Lung (tissue), 11 donors: ENCODE measurements at regions not wholly inside any gene's neighbourhood (a gene's known extent, or its start where the extent isn't known, plus 50 kb on each side); places are given as distances from the start of the nearest gene placed in this dataset.

ENCODE experiments used
- ATAC-seq: fragments of 200-7000 bp; cut with Tn5 transposase; one replicate; pipeline ENCODE4 v1.9.1; 2020; ENCODE audit warnings: moderate number of reproducible peaks; ENCODE audit not compliant: insufficient read depth, low FRiP score
- DNase-seq, 3 donors: peaks; one replicate each; pipeline ENCODE4 v3.0.0-alpha.2; 2013 to 2017
- H3K27ac ChIP-seq, 2 donors: one replicate each; pipeline ENCODE4 v1.5.1; 2013; ENCODE audit warnings: mild to moderate bottlenecking in 2 of 2, moderate library complexity in 2 of 2, control low read depth in 1 of 2, inconsistent platforms in 1 of 2, low read depth in 1 of 2, low read length in 1 of 2
- H3K27me3 ChIP-seq, 3 donors: one replicate each; pipeline ENCODE4 v1.5.1; 2013; ENCODE audit warnings: low read length in 2 of 3; ENCODE audit not compliant: control insufficient read depth in 3 of 3, insufficient read depth in 3 of 3
- H3K36me3 ChIP-seq, 4 donors: one replicate each; pipeline ENCODE4 v1.5.1; 2013; ENCODE audit warnings: low read length in 4 of 4, mild to moderate bottlenecking in 1 of 4, moderate library complexity in 1 of 4; ENCODE audit not compliant: control insufficient read depth in 4 of 4, insufficient read depth in 4 of 4
- H3K4me1 ChIP-seq, 5 donors: one replicate each; pipeline ENCODE4 v1.5.1; 2013; ENCODE audit warnings: low read length in 5 of 5, mild to moderate bottlenecking in 2 of 5, moderate library complexity in 1 of 5; ENCODE audit not compliant: control insufficient read depth in 5 of 5, insufficient read depth in 5 of 5
- H3K4me3 ChIP-seq: one replicate; pipeline ENCODE4 v1.5.1; 2013; ENCODE audit warnings: mild to moderate bottlenecking, control low read depth, moderate library complexity
- H3K9ac ChIP-seq, 2 donors: one replicate each; pipeline ENCODE4 v1.5.1; 2013; ENCODE audit warnings: low read length in 2 of 2, control low read depth in 1 of 2; ENCODE audit not compliant: insufficient read depth in 1 of 2
- H3K9me3 ChIP-seq, 4 donors: one replicate each; pipeline ENCODE4 v1.5.1; 2013; ENCODE audit warnings: low read length in 3 of 4, mild to moderate bottlenecking in 1 of 4, moderate library complexity in 1 of 4; ENCODE audit not compliant: control insufficient read depth in 4 of 4, insufficient read depth in 3 of 4
- CTCF ChIP-seq: IDR thresholded peaks from 2 replicates; pipeline ENCODE4 v1.5.1; 2012; ENCODE audit warnings: mild to moderate bottlenecking; ENCODE audit errors: control extremely low read depth, extremely low read depth
- WGBS, 2 donors: extraction: QIAGEN DNeasy Blood & Tissue Kit; methylation state at CpG; one replicate each; pipeline ENCODE4 v1.1.7; 2013; 5-methylcytosine and 5-hydroxymethylcytosine counted together
- donor health status: control.
- donor health status: control.
- donor health status: Bipolar disorder and iron deficiency.
- donor health status: healthy.
- donor health status: DM: yes; HTN: yes; CAD: no.

- no peak for DNase-seq
- Histone ChIP-seq H3K9me3 (no peaks in the 10 kb centered on the region), H3K9ac (no peak overlapping the region), H3K27me3 (no peaks in the 10 kb centered on the region), H3K4me3 (no peak overlapping the region), H3K4me1 (no peaks in the 10 kb centered on the region), H3K27ac (no peak overlapping the region), H3K36me3 (no peaks in the 10 kb centered on the region)
- no peak for ATAC-seq
- 73 to 84% methylated on average over 1 of the region's 1 CpG for WGBS, 2 donors
- no peak for TF ChIP-seq CTCF
Observed at GRCh38 chr6:126842769-126843168, 275.7 kb upstream of the RSPO3 start.

- no peaks in the 10 kb centered on the region for H3K27me3 ChIP-seq
- ATAC-seq: no peak
- no peak for TF ChIP-seq CTCF
Observed at GRCh38 chr6:126848119-126848518, 270.4 kb upstream of the RSPO3 start.

GRCh38 chr6:126867641-126868040, 250.8 kb upstream of the RSPO3 start:
- no peaks in the 10 kb centered on the region for H3K9me3 ChIP-seq
- TF ChIP-seq CTCF: no peak
- DNase-seq (no peak), ATAC-seq (no peak)
- no peak overlapping the region for H3K4me3 ChIP-seq
- no peaks in the 10 kb centered on the region for H3K36me3 ChIP-seq
- H3K4me1 ChIP-seq: no peaks in the 10 kb centered on the region
- H3K27ac ChIP-seq: no peak overlapping the region
- H3K27me3 ChIP-seq: no peaks in the 10 kb centered on the region
- 87 to 92% methylated on average over 3 of the region's 3 CpGs for WGBS, 2 donors
- H3K9ac ChIP-seq: no peak overlapping the region

More at GRCh38 chr6:126848119-126848518, 270.4 kb upstream of the RSPO3 start:
- DNase-seq: no peak
- H3K4me3 ChIP-seq: no peak overlapping the region
- H3K9me3 ChIP-seq: no peaks in the 10 kb centered on the region
- H3K36me3 ChIP-seq: no peaks in the 10 kb centered on the region
- H3K4me1 ChIP-seq: no peaks in the 10 kb centered on the region
- H3K27ac ChIP-seq: no peak overlapping the region
- no peak overlapping the region for H3K9ac ChIP-seq

GRCh38 chr6:126873351-126873750, 245.1 kb upstream of the RSPO3 start:
- H3K9ac ChIP-seq: no peak overlapping the region
- no peaks in the 10 kb centered on the region for H3K9me3 ChIP-seq
- H3K27me3 ChIP-seq: no peaks in the 10 kb centered on the region
- peak in 1 of 3 donors; percentile 17 for DNase-seq
- no peak for ATAC-seq
- H3K4me1 ChIP-seq: no peaks in the 10 kb centered on the region
- H3K27ac ChIP-seq: no peak overlapping the region
- H3K36me3 ChIP-seq: no peaks in the 10 kb centered on the region
- H3K4me3 ChIP-seq: no peak overlapping the region
- no peak for TF ChIP-seq CTCF
